ENCODE measurements at regions not wholly inside any gene's neighbourhood (a gene's known extent, or its start where the extent isn't known, plus 50 kb on each side); places are given as distances from the start of the nearest gene placed in this dataset.

DNA sequence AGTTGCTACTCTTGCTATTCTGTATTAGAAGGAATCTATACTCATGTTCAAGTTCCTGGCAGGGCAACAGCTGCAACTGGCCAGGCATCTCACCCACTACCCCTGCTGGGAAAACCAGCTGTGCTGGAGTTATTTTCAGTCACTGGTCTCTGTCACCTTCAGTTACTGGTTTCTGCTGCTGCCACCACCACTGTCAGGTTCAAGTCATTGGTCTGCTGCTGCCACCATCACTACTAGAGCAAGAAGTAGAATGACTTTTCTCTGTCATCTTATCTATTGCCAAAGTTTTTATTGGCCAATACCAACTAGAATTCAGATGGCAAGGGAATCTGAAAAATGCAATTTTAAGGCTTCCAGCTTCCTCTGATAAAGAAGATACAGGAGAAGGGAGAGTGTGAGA, 1615.2 kb downstream of the OLFM4 start:
- TF ChIP-seq, protein P1, sequence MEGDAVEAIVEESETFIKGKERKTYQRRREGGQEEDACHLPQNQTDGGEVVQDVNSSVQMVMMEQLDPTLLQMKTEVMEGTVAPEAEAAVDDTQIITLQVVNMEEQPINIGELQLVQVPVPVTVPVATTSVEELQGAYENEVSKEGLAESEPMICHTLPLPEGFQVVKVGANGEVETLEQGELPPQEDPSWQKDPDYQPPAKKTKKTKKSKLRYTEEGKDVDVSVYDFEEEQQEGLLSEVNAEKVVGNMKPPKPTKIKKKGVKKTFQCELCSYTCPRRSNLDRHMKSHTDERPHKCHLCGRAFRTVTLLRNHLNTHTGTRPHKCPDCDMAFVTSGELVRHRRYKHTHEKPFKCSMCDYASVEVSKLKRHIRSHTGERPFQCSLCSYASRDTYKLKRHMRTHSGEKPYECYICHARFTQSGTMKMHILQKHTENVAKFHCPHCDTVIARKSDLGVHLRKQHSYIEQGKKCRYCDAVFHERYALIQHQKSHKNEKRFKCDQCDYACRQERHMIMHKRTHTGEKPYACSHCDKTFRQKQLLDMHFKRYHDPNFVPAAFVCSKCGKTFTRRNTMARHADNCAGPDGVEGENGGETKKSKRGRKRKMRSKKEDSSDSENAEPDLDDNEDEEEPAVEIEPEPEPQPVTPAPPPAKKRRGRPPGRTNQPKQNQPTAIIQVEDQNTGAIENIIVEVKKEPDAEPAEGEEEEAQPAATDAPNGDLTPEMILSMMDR (IDR thresholded peaks at IDR 0.05) = no peak
- TF ChIP-seq POLR2A (IDR thresholded peaks at IDR 0.05) = no peak

All from thyroid gland (tissue), 4 donors.